ENCODE measurements at regions not wholly inside any gene's neighbourhood (a gene's known extent, or its start where the extent isn't known, plus 50 kb on each side); places are given as distances from the start of the nearest gene placed in this dataset.

- Histone ChIP-seq H3K9me3 (peaks cover 0 to 3% (median 0%) of the 10 kb centered on the region in 3 donors), H3K27me3 (no peaks in the 10 kb centered on the region), H3K4me3 (no peak overlapping the region), H3K4me1 (no peaks in the 10 kb centered on the region), H3K27ac (no peak overlapping the region), H3K36me3 (no peaks in the 10 kb centered on the region)
- 45 to 48% methylated on average over 2 of the region's 2 CpGs for WGBS, 2 donors
- TF ChIP-seq POLR2A (IDR thresholded peaks at IDR 0.05) (no peak), CTCF (IDR thresholded peaks at IDR 0.05) (no peak)
- no peak for DNase-seq
- intact Hi-C loops (cut with DNase I): no loop called here
Observed at GRCh38 chr4:171721937-171722336, 91.3 kb upstream of the GALNTL6 start.

DNA sequence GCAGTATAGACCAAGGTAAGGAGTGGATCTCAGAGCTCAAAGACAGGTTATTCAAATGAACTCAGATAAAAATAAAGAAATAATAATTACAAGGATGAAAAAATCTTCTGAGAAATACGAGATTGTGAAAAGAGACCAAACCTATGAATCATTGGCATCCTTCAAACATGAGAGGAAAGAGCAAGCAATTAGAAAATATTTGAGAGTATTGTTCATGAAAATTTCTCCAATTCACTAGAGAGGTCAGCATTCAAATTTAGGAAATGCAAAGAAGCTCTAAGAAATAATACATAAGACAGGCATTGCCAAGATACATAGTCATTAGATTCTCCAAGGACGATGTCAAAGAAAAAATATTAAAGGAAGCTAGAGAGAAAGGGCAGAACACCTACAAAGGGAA, 93.5 kb upstream of the GALNTL6 start:
- Histone ChIP-seq H3K36me3 (no peaks in the 10 kb centered on the region), H3K4me1 (no peaks in the 10 kb centered on the region), H3K9me3 (peaks cover 0 to 15% (median 0%) of the 10 kb centered on the region in 3 donors), H3K27me3 (no peaks in the 10 kb centered on the region), H3K4me3 (no peak overlapping the region), H3K27ac (no peak overlapping the region)
- 50 to 58% methylated on average over 2 of the region's 2 CpGs for WGBS, 2 donors
- intact Hi-C loops (cut with DNase I): no loop called here
- TF ChIP-seq POLR2A (IDR thresholded peaks at IDR 0.05) (no peak), CTCF (IDR thresholded peaks at IDR 0.05) (no peak)
- no peak for DNase-seq

DNA sequence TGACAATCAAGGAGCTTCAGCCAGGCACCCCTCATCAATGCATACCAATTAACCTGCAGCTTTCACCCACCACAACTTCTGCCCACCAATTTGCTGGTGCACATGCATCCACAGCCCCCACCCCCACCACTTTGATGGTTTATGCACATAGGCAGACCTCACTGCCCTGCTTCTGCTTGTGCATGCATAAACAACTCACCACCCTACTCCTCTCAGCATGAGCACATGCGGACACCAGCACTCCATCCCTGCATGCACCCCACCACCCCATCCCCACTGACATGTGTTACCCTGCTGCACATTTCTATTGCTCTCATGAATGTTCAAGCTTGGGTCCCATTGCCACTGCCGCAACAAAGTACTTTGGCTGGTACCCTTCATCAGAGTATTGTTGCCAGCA, 94.5 kb upstream of the GALNTL6 start:
- 80 to 89% methylated on average over 1 to 2 of the region's 2 CpGs for WGBS, 2 donors
- no peaks in the 10 kb centered on the region for H3K36me3 ChIP-seq

GRCh38 chr4:171718069-171718468, 95.1 kb upstream of the GALNTL6 start:
- peaks cover 0 to 17% (median 0%) of the 10 kb centered on the region in 3 donors for H3K9me3 ChIP-seq
- intact Hi-C loops (cut with DNase I): no loop called here
- H3K4me1 ChIP-seq: no peaks in the 10 kb centered on the region
- WGBS, 2 donors: 80% methylated on average over 1 of the region's 1 CpG; no CpG with 5 or more reads in 1 of the 2 donors
- H3K4me3 ChIP-seq: no peak overlapping the region
- H3K27ac ChIP-seq: no peak overlapping the region
- no peaks in the 10 kb centered on the region for H3K27me3 ChIP-seq
- TF ChIP-seq CTCF (IDR thresholded peaks at IDR 0.05): no peak
- TF ChIP-seq POLR2A (IDR thresholded peaks at IDR 0.05): no peak
- DNase-seq: no peak
- no peaks in the 10 kb centered on the region for H3K36me3 ChIP-seq

More for the DNA sequence above, 94.5 kb upstream of the GALNTL6 start:
- intact Hi-C loops (cut with DNase I): no loop called here
- Histone ChIP-seq H3K9me3 (peaks cover 0 to 17% (median 0%) of the 10 kb centered on the region in 3 donors), H3K27ac (no peak overlapping the region), H3K27me3 (no peaks in the 10 kb centered on the region), H3K4me3 (no peak overlapping the region), H3K4me1 (no peaks in the 10 kb centered on the region)
- TF ChIP-seq CTCF (IDR thresholded peaks at IDR 0.05) (no peak), POLR2A (IDR thresholded peaks at IDR 0.05) (no peak)
- DNase-seq: no peak

DNA sequence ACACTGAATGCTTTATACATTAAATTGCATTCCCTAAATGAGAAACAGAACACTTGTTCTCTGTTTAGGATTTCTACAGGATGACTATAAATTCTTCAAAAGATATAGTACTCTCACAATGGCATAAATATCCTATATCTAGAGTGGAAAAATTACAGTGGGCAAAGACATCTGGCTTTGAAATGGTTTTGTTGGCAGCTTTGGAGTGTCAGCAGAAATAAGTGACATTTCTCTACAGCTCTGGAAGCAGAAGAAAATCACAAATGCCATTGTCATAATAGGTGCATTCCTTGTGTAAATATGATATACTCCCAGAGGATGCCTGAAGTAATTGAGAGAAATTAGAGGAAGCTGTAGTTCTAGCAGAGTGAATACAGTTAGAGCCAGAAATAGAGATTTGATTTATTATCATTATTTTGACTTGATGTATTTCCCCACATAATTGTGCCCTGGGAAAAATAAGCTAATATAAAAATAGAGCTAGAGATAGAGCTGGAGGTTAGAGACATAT, 95.9 kb upstream of the GALNTL6 start:
- Histone ChIP-seq H3K9me3 (peaks cover 0 to 17% (median 0%) of the 10 kb centered on the region in 3 donors), H3K4me3 (no peak overlapping the region), H3K36me3 (no peaks in the 10 kb centered on the region), H3K4me1 (no peaks in the 10 kb centered on the region), H3K27ac (no peak overlapping the region), H3K27me3 (no peaks in the 10 kb centered on the region)
- intact Hi-C loops (cut with DNase I): no loop called here
- no peak for TF ChIP-seq CTCF (IDR thresholded peaks at IDR 0.05)
- no peak for TF ChIP-seq POLR2A (IDR thresholded peaks at IDR 0.05)
- DNase-seq: no peak

All from esophagus squamous epithelium (tissue), 5 donors.